Mucosa of rectum (tissue), 2 donors: ENCODE measurements at regions not wholly inside any gene's neighbourhood (a gene's known extent, or its start where the extent isn't known, plus 50 kb on each side); places are given as distances from the start of the nearest gene placed in this dataset.

Experiments used
- H3K27ac ChIP-seq, 2 donors: one replicate each; pipeline ENCODE4 v1.7.0; 2013; ENCODE audit warnings: inconsistent platforms in 2 of 2, low read depth in 2 of 2, low read length in 2 of 2
- H3K27me3 ChIP-seq, 2 donors: one replicate each; pipeline ENCODE4 v1.7.0; 2013; ENCODE audit warnings: low read length in 2 of 2; ENCODE audit not compliant: control insufficient read depth in 2 of 2, insufficient read depth in 2 of 2
- H3K36me3 ChIP-seq, 2 donors: one replicate each; pipeline ENCODE4 v1.7.0; 2013; ENCODE audit warnings: low read length in 2 of 2; ENCODE audit not compliant: control insufficient read depth in 2 of 2, insufficient read depth in 2 of 2
- H3K4me1 ChIP-seq, 2 donors: one replicate each; pipeline ENCODE4 v1.7.0; 2013; ENCODE audit warnings: low read length in 2 of 2, mild to moderate bottlenecking in 1 of 2; ENCODE audit not compliant: control insufficient read depth in 2 of 2, insufficient read depth in 2 of 2
- H3K4me3 ChIP-seq, 2 donors: one replicate each; pipeline ENCODE4 v1.7.0; 2013; ENCODE audit warnings: low read length in 2 of 2
- H3K9ac ChIP-seq, 2 donors: one replicate each; pipeline ENCODE4 v1.7.0; 2013; ENCODE audit warnings: low read length in 2 of 2, low read depth in 1 of 2, mild to moderate bottlenecking in 1 of 2
- H3K9me3 ChIP-seq, 2 donors: one replicate each; pipeline ENCODE4 v1.7.0; 2013; ENCODE audit warnings: low read length in 2 of 2; ENCODE audit not compliant: control insufficient read depth in 2 of 2
- donor health status: healthy.
- donor health status: Normal muscosa, but diverticular disease.

- Histone ChIP-seq H3K27ac (no peak overlapping the region), H3K9ac (no peak overlapping the region), H3K4me1 (peaks cover 0 to 5% of the 10 kb centered on the region in 2 donors), H3K36me3 (no peaks in the 10 kb centered on the region), H3K4me3 (no peak overlapping the region), H3K27me3 (no peaks in the 10 kb centered on the region), H3K9me3 (no peaks in the 10 kb centered on the region)
Measured at GRCh38 chr9:16154521-16155078, 601.8 kb downstream of the CCDC171 start.

DNA sequence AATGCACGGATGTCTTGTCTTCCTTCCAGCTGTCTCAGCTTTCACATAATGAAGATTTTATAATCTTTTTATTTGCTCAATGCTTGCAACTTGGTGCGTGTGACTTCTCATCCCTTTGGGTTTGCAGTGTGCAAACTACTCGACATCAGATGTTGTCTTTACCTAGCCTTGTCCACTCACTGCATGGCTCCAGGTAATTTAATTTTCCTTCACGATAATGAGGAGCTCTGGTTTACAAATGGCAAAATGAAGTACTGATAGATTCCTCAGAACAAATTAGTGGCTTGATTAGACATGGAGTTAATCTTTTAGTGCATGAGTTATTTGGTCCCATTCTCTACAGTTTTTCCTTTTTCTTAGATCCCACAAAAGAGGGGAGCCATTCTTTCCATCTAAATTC, 603.0 kb downstream of the CCDC171 start:
- Histone ChIP-seq H3K27me3 (no peaks in the 10 kb centered on the region), H3K4me1 (peaks cover 0 to 5% of the 10 kb centered on the region in 2 donors), H3K36me3 (no peaks in the 10 kb centered on the region), H3K9ac (no peak overlapping the region), H3K27ac (no peak overlapping the region), H3K4me3 (no peak overlapping the region), H3K9me3 (no peaks in the 10 kb centered on the region)

GRCh38 chr9:16157216-16157615, 604.4 kb downstream of the CCDC171 start:
- H3K9ac ChIP-seq = no peak overlapping the region
- no peaks in the 10 kb centered on the region for H3K27me3 ChIP-seq
- no peak overlapping the region for H3K4me3 ChIP-seq

GRCh38 chr9:16157651-16158050, 604.8 kb downstream of the CCDC171 start:
- Histone ChIP-seq H3K27me3 (no peaks in the 10 kb centered on the region), H3K4me1 (peaks cover 0 to 5% of the 10 kb centered on the region in 2 donors), H3K36me3 (no peaks in the 10 kb centered on the region), H3K9me3 (no peaks in the 10 kb centered on the region), H3K4me3 (no peak overlapping the region), H3K27ac (no peak overlapping the region), H3K9ac (no peak overlapping the region)

More at GRCh38 chr9:16157216-16157615, 604.4 kb downstream of the CCDC171 start:
- Histone ChIP-seq H3K27ac (no peak overlapping the region), H3K4me1 (peaks cover 0 to 5% of the 10 kb centered on the region in 2 donors), H3K36me3 (no peaks in the 10 kb centered on the region), H3K9me3 (no peaks in the 10 kb centered on the region)

DNA sequence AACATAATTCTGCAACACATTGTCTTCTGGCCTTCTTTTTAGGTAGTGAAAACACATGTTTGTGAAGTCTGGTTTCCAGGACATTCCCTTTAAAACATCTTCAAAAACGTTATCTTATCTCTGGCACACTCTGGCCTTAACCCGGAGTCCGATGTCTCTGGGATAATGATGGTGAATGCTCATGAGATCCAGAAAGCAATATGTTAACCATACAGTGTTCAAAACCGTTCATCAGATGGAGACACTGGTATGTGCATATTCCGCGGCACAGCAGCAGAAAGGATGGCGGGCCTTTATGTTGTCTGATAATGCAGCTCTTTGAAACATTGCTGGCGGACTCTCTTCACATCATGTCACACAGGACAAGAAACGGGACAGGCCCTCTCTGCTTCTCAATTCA, 605.2 kb downstream of the CCDC171 start:
- Histone ChIP-seq H3K4me1 (peaks cover 0 to 5% of the 10 kb centered on the region in 2 donors), H3K9ac (no peak overlapping the region), H3K36me3 (no peaks in the 10 kb centered on the region), H3K4me3 (no peak overlapping the region), H3K27ac (no peak overlapping the region), H3K9me3 (no peaks in the 10 kb centered on the region), H3K27me3 (no peaks in the 10 kb centered on the region)

GRCh38 chr9:16161483-16161882, 608.6 kb downstream of the CCDC171 start:
- H3K36me3 ChIP-seq = no peaks in the 10 kb centered on the region
- H3K4me1 ChIP-seq = no peaks in the 10 kb centered on the region
- H3K4me3 ChIP-seq = no peak overlapping the region
- no peaks in the 10 kb centered on the region for H3K9me3 ChIP-seq
- no peak overlapping the region for H3K9ac ChIP-seq
- no peak overlapping the region for H3K27ac ChIP-seq
- no peaks in the 10 kb centered on the region for H3K27me3 ChIP-seq

GRCh38 chr9:16170119-16170518, 617.3 kb downstream of the CCDC171 start:
- H3K27ac ChIP-seq = no peak overlapping the region
- H3K9me3 ChIP-seq = no peaks in the 10 kb centered on the region

DNA sequence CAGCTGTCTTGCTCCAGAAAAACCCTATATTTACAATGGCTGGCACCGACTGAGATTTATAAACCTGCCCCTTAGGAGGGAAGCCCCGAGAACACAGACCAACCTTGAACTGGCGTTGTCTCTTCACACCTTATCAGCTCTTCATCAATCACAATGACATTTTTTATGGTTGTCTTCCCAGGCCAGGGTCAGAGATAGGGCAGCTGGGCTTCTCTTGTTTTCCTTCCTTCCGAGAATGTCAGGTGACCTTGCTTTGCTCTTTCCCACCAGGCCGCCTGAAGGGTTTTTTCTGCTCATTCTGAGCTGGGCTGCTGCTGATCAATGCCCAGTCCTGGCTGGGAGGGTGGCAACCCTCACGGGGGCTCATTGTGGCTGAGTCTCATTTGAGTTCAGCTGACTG, 619.1 kb downstream of the CCDC171 start:
- Histone ChIP-seq H3K4me3 (no peak overlapping the region), H3K27ac (no peak overlapping the region), H3K36me3 (no peaks in the 10 kb centered on the region), H3K4me1 (no peaks in the 10 kb centered on the region), H3K27me3 (no peaks in the 10 kb centered on the region), H3K9me3 (no peaks in the 10 kb centered on the region), H3K9ac (no peak overlapping the region)

More at GRCh38 chr9:16170119-16170518, 617.3 kb downstream of the CCDC171 start:
- no peaks in the 10 kb centered on the region for H3K36me3 ChIP-seq
- H3K27me3 ChIP-seq = no peaks in the 10 kb centered on the region
- H3K4me1 ChIP-seq = no peaks in the 10 kb centered on the region
- H3K4me3 ChIP-seq = no peak overlapping the region
- no peak overlapping the region for H3K9ac ChIP-seq

DNA sequence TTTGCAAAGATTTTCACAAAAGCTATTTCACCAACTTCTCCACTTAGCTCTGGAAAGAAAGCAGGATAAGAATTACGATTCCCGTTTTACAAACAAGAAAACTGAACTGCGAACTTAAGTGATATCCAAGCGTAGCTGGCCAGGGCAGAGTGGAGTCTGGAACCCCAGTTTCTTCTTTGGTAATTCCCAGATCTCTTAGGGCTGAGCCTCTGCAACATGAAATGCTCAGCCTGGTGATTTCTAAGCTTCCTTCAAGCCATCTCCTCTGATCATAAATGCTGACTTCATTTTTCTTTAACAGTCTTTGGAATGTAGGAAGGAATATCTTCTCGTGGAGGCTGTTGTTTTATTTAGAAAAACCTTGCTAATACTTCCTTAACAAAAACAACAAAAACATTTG, 620.0 kb downstream of the CCDC171 start:
- Histone ChIP-seq H3K9me3 (no peaks in the 10 kb centered on the region), H3K27ac (no peak overlapping the region), H3K4me1 (no peaks in the 10 kb centered on the region), H3K9ac (no peak overlapping the region), H3K27me3 (no peaks in the 10 kb centered on the region), H3K36me3 (no peaks in the 10 kb centered on the region), H3K4me3 (no peak overlapping the region)

DNA sequence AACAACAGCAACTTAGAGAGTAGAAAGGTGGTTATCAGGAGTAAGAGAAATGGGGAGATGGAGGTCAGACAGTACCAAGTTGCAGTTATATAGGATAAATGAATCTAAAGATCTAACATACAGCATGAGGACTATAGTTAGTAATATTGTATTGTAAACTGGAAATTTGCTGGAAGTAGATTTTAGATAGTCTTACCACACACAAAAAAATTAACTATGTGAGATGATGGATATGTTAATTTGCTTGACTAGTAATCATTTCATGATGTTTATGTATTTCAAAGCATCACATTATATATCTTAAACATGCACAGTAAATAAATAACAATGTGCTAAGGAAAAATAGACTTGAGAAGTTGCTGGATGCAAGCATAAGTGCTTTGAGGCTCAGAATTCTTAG, 622.1 kb downstream of the CCDC171 start:
- Histone ChIP-seq H3K27ac (no peak overlapping the region), H3K27me3 (no peaks in the 10 kb centered on the region), H3K9ac (no peak overlapping the region), H3K36me3 (no peaks in the 10 kb centered on the region), H3K9me3 (no peaks in the 10 kb centered on the region), H3K4me3 (no peak overlapping the region), H3K4me1 (no peaks in the 10 kb centered on the region)

DNA sequence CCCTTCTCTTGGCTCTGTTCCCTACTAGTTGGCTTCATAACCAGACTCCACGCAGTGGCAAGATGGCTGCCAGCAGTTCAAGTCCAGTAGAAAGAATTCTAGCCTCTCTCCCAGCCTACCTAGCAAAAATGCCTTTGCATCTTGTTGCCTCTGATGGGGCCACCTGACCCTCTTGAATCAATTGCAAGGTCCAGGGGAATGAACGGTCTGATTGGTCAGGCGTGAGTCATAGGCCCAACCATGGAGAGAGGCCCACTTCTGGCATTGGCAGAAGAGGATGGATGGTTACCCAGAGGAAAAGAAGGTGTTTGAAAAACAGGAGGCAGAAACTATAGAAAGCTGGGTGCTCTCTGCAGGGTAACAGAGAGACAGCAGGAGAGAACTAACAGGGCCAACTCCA, 622.6 kb downstream of the CCDC171 start:
- Histone ChIP-seq H3K27me3 (no peaks in the 10 kb centered on the region), H3K4me3 (no peak overlapping the region), H3K9ac (no peak overlapping the region), H3K36me3 (no peaks in the 10 kb centered on the region), H3K9me3 (no peaks in the 10 kb centered on the region), H3K4me1 (no peaks in the 10 kb centered on the region), H3K27ac (no peak overlapping the region)
